Osteoblast (primary cell): ENCODE measurements at regions not wholly inside any gene's neighbourhood (a gene's known extent, or its start where the extent isn't known, plus 50 kb on each side); places are given as distances from the start of the nearest gene placed in this dataset.

ENCODE experiments used
- DNase-seq: peaks from one replicate; pipeline ENCODE4 v3.0.0; 2011; ENCODE audit warnings: low spot score, mixed read lengths; ENCODE audit not compliant: insufficient read length; ENCODE audit errors: missing footprints
- H2AFZ ChIP-seq: 2 replicates; pipeline ENCODE4 v1.6.0; 2011; ENCODE audit warnings: mild to moderate bottlenecking, low read length
- H3K27ac ChIP-seq: 2 replicates; pipeline ENCODE4 v1.5.1; 2011; ENCODE audit warnings: mild to moderate bottlenecking, low read depth, low read length, moderate library complexity
- H3K27me3 ChIP-seq: 2 replicates; pipeline ENCODE4 v1.6.0; 2012; ENCODE audit warnings: mild to moderate bottlenecking, control low read depth, inconsistent platforms, low read length, moderate library complexity; ENCODE audit not compliant: insufficient read depth
- H3K36me3 ChIP-seq: 2 replicates; pipeline ENCODE4 v1.5.1; 2011; ENCODE audit warnings: mild to moderate bottlenecking, low read length, control low read depth, moderate library complexity; ENCODE audit not compliant: insufficient read depth
- H3K4me1 ChIP-seq: 2 replicates; pipeline ENCODE4 v1.5.1; 2011; ENCODE audit warnings: mild to moderate bottlenecking, low read length, control low read depth, moderate library complexity; ENCODE audit not compliant: insufficient read depth
- H3K4me2 ChIP-seq: 2 replicates; pipeline ENCODE4 v1.6.0; 2011; ENCODE audit warnings: mild to moderate bottlenecking, low read length; ENCODE audit not compliant: insufficient read depth
- H3K4me3 ChIP-seq: fragments of 200-600 bp; sonication (generic); 3 replicates; pipeline ENCODE4 v1.5.1; 2012; ENCODE audit warnings: mild to moderate bottlenecking, low read length, inconsistent platforms; ENCODE audit not compliant: insufficient read depth
- H3K79me2 ChIP-seq: 2 replicates; pipeline ENCODE4 v1.6.0; 2012; ENCODE audit warnings: mild to moderate bottlenecking, low read length, control low read depth, inconsistent platforms; ENCODE audit not compliant: insufficient read depth
- H3K9me3 ChIP-seq: 2 replicates; pipeline ENCODE4 v1.5.1; 2011; ENCODE audit warnings: low read depth, low read length, control low read depth
- H4K20me1 ChIP-seq: 2 replicates; pipeline ENCODE4 v1.6.0; 2012; ENCODE audit warnings: mild to moderate bottlenecking, low read length, control low read depth; ENCODE audit not compliant: insufficient read depth
- CTCF ChIP-seq: IDR thresholded peaks from 2 replicates; pipeline ENCODE4 v1.5.1; 2011; ENCODE audit warnings: mild to moderate bottlenecking, low read depth, low read length, moderate library complexity; ENCODE audit errors: extremely low read depth

DNA sequence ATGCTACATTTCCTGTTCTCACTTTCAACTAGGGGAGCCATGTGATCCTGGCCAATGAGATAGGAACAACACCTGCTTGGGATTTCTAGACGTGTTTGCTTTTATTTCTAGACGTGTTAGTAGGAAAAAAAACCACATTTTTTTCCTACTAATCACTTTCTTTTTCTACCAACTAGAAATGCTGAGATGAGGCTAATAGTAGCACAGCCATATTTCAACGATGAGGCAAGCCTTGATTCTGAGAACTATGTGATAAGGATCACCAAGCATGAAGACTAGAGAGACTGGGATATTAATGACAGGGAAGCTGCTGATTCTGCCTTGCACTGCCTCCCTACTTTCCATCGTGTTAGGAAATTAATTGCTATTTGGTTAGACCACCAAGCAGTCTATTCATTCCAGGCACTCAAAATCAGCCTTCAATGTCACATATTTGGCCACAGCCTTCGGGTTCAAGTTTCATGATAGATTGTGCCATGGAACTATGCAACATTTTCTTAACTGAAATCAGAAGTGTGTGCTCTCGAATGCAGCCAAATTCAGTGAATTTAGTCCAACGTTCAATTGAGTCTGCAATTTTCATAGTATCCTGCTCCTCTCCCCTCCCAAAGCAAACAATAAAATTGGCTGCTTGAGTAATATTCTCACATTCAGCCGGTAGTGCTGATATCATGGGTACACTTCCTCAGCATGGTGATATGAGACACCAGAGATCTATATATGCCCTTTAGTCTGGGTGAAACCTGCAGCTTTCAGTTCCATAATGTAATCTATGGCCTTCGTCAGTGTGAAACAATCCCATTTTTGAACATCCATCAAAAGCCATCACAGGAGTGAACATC lies 98.1 kb downstream of the GPR37 start:
- DNase-seq, result no peak
- TF ChIP-seq CTCF, result no peak

DNA sequence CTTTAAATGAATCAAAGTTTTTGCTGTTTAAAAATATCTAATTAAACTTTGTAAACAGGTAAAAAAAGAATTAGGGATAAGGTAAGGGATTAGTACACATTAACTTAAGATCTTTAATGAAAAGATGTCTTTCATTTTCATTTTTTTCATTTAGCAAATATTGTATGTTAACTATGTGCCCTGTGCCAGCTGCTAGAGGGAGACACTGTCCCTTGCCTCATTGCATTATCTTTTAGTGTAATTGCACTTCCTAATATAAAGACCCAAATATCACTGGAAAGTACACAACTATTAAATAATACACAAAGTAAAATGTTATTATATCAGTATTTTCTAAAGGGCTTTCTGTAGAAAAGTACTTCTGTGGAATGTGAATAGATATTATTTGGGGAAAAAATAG lies 102.7 kb downstream of the GPR37 start:
- no peaks in the 10 kb centered on the region for H3K79me2 ChIP-seq
- H3K4me1 ChIP-seq, result no peaks in the 10 kb centered on the region
- no peak for TF ChIP-seq CTCF
- no peak overlapping the region for H2AFZ ChIP-seq
- no peak overlapping the region for H3K27ac ChIP-seq
- H3K4me3 ChIP-seq, result no peak overlapping the region
- H3K36me3 ChIP-seq, result no peaks in the 10 kb centered on the region
- no peaks in the 10 kb centered on the region for H4K20me1 ChIP-seq
- no peak for DNase-seq
- no peaks in the 10 kb centered on the region for H3K9me3 ChIP-seq
- no peak overlapping the region for H3K4me2 ChIP-seq
- no peaks in the 10 kb centered on the region for H3K27me3 ChIP-seq

More for the DNA sequence above, 98.1 kb downstream of the GPR37 start:
- Histone ChIP-seq H3K27ac (no peak overlapping the region), H3K4me3 (no peak overlapping the region), H3K36me3 (no peaks in the 10 kb centered on the region), H3K79me2 (no peaks in the 10 kb centered on the region), H3K4me2 (no peak overlapping the region), H3K27me3 (no peaks in the 10 kb centered on the region), H3K9me3 (no peaks in the 10 kb centered on the region), H2AFZ (no peak overlapping the region), H4K20me1 (no peaks in the 10 kb centered on the region), H3K4me1 (no peaks in the 10 kb centered on the region)

DNA sequence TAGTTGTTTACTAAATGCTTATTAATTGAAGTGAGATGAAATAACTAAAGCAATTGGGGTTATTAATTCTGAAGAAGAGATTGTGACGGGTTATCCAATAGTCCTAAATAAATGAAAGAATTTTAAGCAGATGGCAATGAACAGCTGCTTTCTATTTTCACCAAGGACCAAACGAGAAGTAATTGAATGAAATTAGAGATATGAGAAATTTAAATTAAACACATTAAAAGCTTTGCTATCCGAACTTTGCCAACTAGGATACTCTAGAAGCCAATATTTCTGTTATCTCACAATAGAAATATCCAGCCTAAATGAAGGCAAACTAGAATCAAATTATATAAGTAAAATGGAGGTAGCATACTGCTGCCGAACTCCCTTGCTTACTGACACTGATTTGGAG lies 103.2 kb downstream of the GPR37 start:
- H4K20me1 ChIP-seq, result no peaks in the 10 kb centered on the region
- H3K27ac ChIP-seq, result no peak overlapping the region
- no peak for DNase-seq
- H3K4me3 ChIP-seq, result no peak overlapping the region
- H2AFZ ChIP-seq, result no peak overlapping the region
- H3K9me3 ChIP-seq, result no peaks in the 10 kb centered on the region
- no peak for TF ChIP-seq CTCF
- no peaks in the 10 kb centered on the region for H3K4me1 ChIP-seq
- H3K36me3 ChIP-seq, result no peaks in the 10 kb centered on the region
- no peaks in the 10 kb centered on the region for H3K79me2 ChIP-seq
- no peak overlapping the region for H3K4me2 ChIP-seq
- no peaks in the 10 kb centered on the region for H3K27me3 ChIP-seq

GRCh38 chr7:124655990-124656389 lies 109.6 kb downstream of the GPR37 start:
- Histone ChIP-seq H3K79me2 (no peaks in the 10 kb centered on the region), H3K4me3 (no peak overlapping the region), H3K9me3 (no peaks in the 10 kb centered on the region), H3K4me1 (no peaks in the 10 kb centered on the region), H2AFZ (no peak overlapping the region), H4K20me1 (no peaks in the 10 kb centered on the region), H3K36me3 (no peaks in the 10 kb centered on the region), H3K27ac (no peak overlapping the region), H3K27me3 (no peaks in the 10 kb centered on the region), H3K4me2 (no peak overlapping the region)
- DNase-seq, result no peak
- no peak for TF ChIP-seq CTCF
